NOMO-1 treated with DMSO at 0.1 percent for 48 hours (cell line): ENCODE measurements at regions not wholly inside any gene's neighbourhood (a gene's known extent, or its start where the extent isn't known, plus 50 kb on each side); places are given as distances from the start of the nearest gene placed in this dataset.

ENCODE experiments used
- DNase-seq: peaks from one replicate; lab custom pipeline; 2025; ENCODE audit not compliant: unreplicated experiment; lab: John Stamatoyannopoulos, UW

GRCh38 chr2:5502385-5502784 is 189.8 kb upstream of the SOX11 start:
- no peak for DNase-seq

GRCh38 chr2:5504756-5505155 is 187.4 kb upstream of the SOX11 start:
- DNase-seq, result no peak

GRCh38 chr2:5507367-5507766 is 184.8 kb upstream of the SOX11 start:
- no peak for DNase-seq

GRCh38 chr2:5509362-5509761 is 182.8 kb upstream of the SOX11 start:
- DNase-seq, result no peak

- no peak for DNase-seq
These were observed 182.1 kb upstream of the SOX11 start for GRCh38 chr2:5510082-5510481.

- DNase-seq, result no peak
These were observed 176.5 kb upstream of the SOX11 start for GRCh38 chr2:5515693-5516092.

- no peak for DNase-seq
These were observed 172.9 kb upstream of the SOX11 start for GRCh38 chr2:5519286-5519685.

- DNase-seq, result no peak
These were observed 171.7 kb upstream of the SOX11 start for GRCh38 chr2:5520463-5520972.

- DNase-seq, result no peak
These were observed 170.7 kb upstream of the SOX11 start for GRCh38 chr2:5521461-5521860.

- no peak for DNase-seq
These were observed 167.6 kb upstream of the SOX11 start for GRCh38 chr2:5524551-5524950.

- no peak for DNase-seq
These were observed 163.5 kb upstream of the SOX11 start for GRCh38 chr2:5528706-5529105.

- no peak for DNase-seq
These were observed 162.0 kb upstream of the SOX11 start for GRCh38 chr2:5530011-5530696.

GRCh38 chr2:5535301-5535700 is 156.9 kb upstream of the SOX11 start:
- DNase-seq, result no peak

GRCh38 chr2:5537180-5537688 is 154.9 kb upstream of the SOX11 start:
- DNase-seq, result no peak

- no peak for DNase-seq
These were observed 153.9 kb upstream of the SOX11 start for GRCh38 chr2:5538313-5538712.

- no peak for DNase-seq
These were observed 153.4 kb upstream of the SOX11 start for GRCh38 chr2:5538772-5539171.

GRCh38 chr2:5539282-5540165 is 152.7 kb upstream of the SOX11 start:
- no peak for DNase-seq

- DNase-seq, result no peak
These were observed 151.3 kb upstream of the SOX11 start for GRCh38 chr2:5540856-5541255.

GRCh38 chr2:5544205-5544786 is 147.9 kb upstream of the SOX11 start:
- no peak for DNase-seq

- DNase-seq, result no peak
These were observed 146.0 kb upstream of the SOX11 start for GRCh38 chr2:5546181-5546580.

- DNase-seq, result no peak
These were observed 143.0 kb upstream of the SOX11 start for GRCh38 chr2:5548991-5549715.
